DMS 273 (cell line): ENCODE measurements at regions not wholly inside any gene's neighbourhood (a gene's known extent, or its start where the extent isn't known, plus 50 kb on each side); places are given as distances from the start of the nearest gene placed in this dataset.

ENCODE experiments used
- DNase-seq: peaks from one replicate; lab custom pipeline; 2025; ENCODE audit not compliant: unreplicated experiment; lab: John Stamatoyannopoulos, UW

DNA sequence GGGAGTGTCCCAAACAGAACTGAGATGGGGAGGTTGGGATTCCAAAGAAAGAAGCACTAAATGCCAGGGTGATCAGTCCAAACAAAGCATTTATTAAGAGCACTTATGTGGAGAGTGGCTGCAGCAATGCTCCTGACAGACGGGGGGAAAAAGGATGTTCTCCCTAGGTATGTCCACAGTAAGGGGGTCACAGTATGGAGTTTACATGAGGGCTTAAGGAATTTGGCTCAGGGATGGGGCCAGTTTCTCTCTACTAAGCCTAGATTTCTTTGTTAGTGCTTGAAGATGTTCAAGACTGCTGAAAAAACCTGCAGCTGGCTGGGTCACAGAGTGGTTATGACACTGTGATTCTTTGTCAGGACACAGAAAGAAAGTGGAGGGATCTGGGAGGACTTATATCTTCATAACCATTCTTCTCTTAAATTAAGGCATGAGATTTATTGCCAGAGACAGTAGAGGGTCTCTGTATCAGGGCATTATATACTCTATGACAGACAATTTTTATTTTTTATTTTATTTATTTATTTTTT, 1468.0 kb downstream of the C4orf33 start:
- no peak for DNase-seq

DNA sequence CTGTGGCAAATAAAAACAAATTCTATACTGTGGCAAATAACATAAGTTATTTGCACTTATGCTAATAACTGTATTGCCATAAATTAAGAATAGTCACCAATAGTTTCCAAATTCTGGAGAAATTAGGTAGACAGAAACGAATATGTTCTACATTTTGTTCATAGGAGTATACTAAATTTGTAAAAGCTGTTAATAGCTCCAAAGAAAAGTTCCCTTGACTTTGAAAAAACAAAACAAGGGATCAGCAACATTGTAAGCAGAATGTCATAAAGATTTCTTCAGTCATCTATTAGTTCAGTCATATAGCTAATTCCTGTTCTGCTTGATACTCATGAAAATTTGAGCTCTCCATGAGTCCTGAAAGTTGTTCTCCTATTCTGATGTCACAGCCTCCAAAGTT, 1472.8 kb downstream of the C4orf33 start:
- no peak for DNase-seq

DNA sequence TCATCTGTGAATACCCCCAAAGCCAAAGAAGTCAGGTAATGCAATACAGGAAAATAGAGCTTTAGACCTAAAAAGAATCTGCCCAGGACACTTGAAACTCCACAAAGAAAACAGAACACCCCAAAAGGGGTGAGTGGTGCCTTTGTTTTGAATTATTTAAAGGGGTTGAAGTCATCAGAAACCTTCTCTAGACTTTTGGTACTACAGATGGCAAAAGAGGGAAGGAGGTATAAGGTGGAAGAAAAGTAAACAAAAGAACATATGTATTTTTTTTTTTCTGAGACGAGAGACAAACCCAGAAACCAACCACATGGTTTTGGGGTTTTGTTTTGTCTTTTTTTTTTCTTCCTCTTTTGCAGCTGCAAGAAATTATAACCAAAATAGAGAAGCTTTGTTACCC, 1477.8 kb downstream of the C4orf33 start:
- DNase-seq: peak; percentile 8

DNA sequence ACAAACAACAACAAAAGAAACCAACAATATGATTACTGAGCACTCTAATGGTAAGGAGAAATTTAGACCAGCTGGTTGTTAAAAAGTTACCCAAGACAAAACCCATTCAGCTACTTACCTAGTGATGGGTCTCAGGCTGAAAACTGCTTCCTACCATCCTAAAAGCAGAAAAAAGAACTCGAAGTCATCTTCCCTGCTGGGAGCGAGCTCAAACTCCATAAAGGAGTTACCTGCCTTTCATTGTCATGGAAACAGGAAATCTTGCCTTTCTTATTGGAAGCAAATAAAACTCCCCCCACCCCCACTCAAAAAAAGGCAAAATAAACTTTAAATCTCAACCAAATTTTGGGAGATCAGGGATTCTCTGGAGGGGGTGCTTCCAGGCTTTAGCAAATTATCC, 1478.3 kb downstream of the C4orf33 start:
- peak; percentile 1 for DNase-seq

DNA sequence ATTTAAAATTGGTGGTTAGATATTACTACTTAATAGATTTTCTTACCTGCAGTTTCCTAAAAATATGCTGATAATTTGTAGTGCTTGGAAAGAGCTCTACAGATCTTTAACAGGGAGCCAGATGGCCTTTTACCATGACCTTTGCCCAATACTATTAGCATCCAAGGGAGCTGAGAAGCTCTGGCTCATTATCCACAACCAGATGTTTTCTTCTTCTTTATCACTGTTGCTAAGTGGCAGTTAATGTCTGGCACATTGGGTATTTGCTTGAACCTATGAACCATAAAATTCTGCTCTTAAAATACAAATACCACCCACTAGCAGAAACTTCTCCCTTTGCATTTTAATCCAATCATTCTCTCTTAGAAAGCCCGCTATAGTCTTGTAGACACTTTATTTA, 1480.3 kb downstream of the C4orf33 start:
- peak; percentile 87 for DNase-seq

DNA sequence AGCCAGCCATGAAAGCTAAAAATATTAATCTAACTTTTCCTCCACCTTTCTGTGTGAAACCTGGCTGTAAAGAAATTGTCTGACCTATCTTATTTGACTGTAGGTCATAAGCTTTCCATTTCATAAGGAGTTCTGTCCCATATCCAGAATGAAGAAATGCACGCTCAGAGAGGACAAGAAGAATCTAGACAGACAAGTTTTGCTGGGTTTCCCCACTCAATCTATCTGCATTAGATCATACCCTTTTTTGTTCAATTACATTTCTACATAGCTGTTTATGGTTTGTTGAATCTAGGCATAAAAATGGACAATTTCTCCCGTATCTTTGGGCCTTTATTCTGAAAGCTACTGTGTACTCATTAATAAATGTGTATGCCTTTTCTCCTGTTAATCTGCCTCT, 1495.1 kb downstream of the C4orf33 start:
- no peak for DNase-seq

DNA sequence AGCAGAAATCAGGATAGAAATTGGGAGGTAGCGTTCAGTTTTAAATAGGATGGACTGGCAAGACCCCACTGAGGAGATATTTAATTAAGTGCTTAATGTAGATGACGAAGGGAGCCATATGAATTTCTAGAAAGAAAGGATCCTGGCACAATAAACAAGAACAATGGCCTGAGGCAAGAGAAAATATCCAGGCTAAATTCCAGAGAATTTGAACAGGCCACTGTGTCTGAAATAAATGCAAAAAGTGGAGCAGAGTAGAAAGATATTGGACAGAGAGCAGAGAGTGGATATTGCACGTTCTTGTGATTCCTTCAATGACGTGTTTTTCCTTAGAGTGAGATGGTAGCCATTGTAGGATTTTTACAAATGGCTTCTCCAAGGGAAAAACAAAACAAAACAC, 1504.8 kb downstream of the C4orf33 start:
- DNase-seq: no peak

DNA sequence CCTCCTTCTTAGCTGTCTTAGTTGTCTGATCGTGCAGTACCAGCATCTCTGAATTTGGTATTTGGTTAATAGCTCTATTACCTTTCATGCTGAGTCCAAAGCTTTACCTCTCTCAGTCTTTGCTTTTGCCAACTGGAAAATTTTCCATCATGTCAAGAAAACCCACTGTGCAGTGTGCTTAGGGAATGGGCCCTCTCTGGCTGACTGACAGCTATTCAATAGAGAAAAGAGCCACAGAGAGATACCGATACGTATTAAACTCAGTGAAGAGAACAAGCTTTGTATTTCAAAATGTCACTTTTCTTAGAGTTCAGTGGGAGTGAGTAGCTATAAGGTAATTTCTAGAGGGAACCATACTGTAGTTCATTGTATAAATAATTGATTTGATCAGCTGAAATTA, 1507.1 kb downstream of the C4orf33 start:
- DNase-seq: no peak

DNA sequence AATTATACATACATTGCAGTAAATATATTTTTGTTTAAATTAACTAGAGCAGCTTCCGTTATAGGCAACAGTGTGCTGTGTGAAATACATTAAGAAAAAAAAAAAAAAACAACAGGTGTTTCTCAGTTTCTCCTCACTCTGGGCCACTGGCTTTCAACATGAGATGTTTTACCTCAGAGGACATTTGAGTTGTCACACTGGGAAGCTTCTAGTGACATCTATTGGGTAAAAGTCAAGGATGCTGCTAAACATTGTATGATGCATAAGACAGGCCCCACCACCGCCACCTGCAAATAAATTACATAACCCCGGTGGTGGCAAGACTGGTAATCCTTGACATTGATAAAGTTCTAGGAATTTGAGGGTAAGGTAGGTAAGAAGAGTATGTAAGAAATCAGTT, 1512.2 kb downstream of the C4orf33 start:
- no peak for DNase-seq

DNA sequence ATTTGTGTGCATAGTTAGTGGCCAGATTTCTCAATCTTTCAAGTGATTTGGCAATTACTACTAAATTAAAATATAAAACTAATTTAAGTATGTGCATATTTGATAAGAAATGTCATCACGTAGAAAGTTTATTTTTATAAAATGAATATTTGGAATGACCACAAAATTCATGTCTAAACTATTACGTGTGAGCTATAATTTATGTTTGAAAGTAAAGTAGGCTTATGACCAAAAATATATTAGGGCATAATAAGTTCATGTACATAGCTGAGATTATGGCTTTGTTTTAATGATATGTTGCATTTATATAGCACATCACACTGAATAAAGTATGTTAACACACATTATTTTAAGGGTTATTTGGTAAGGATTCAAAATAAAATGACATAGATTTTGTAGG, 1532.6 kb downstream of the C4orf33 start:
- no peak for DNase-seq

DNA sequence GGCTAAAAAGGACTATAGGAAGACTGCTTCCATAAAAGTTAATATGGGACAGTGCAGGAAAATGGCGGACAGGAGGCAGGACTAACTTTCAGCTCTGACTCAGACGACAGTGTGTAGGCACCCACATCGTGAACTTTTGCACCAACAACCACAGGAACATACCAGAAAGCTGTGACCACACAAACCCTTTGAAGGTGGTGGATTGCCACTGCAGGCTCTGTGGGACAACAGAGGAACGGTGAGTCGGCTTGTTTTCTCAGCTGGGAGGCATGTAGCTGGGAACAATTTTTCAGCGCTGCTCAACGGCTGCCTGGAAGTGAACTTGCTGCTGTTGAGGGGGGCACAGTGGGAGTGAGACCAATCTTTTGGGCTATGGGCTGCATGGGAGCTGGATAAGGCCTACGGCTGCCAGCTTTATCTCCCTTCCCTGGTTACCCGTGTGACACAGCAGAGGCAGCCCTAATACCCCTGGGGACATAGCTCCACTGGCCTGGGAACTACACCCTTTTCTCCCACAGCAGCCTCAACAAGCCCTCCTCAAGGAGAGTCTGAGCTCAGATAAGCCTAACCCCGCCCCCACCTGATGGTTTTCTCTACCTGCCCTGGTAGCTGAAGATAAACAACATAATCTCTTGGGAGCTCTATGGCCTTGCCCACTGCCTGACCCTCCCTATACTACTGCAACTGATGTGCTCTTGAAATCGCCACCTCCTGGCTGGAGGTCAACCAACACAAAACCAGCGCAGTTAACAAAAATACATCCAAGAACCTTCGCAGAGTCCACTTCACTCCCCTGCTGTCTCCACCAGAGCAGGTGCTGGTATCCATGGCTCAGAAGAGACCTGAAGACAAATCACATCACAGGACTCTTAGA, 1537.0 kb downstream of the C4orf33 start:
- DNase-seq: no peak

DNA sequence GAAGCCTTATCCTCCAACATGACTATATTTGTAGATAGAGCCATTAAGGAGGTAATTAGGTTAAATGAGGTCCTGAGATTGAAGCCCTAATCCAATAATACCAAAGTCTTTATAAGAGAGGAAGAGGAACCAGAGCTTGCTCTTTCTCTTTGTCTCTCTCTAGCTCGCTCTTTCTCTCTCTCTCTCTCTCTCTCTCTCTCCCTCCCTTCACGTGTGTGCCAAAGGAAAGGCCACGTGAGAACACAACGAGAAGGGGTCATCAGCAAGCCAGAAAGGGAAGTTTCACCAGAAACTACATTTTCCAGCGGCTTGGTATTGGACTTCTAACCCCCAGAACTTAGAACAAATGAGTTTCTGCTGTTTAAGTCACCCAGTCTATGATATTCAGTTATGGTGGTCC, 1540.5 kb downstream of the C4orf33 start:
- no peak for DNase-seq

DNA sequence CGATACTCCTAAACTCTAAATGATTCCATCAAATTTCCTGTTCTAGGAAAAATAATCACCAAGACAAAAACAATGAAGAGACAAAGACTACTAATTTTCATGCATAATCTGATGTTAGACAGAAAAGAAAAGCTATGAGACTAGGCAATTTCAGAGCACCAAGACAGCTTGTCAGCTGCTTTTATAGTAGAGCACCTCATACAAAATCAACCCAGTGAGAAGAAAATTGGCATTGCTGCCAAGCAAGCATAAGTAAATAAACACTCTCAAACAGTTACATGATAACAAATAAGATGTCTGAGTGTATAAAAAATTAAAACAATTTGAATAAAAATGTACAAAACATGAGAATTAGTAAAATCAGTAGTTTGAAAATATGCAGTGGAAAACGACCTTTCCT, 1544.6 kb downstream of the C4orf33 start:
- DNase-seq: no peak

DNA sequence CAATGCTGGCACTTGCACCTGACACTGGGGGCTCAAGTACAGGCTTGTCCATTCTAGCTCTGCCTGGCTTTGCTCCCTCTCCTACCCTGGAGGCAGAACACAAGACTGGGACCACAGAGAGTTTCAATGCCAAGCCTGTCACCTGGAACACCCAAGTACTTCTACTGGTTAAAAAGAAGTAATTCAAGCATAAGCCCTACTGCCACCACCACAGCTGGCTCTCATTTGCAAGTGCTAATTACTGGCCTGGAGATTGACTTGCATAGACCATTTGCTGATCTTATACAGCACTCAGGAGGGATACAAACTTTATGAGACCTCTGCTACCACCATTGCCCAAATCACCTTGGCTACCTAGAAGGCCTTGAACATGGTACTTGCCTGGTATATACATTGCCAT, 1550.9 kb downstream of the C4orf33 start:
- no peak for DNase-seq

DNA sequence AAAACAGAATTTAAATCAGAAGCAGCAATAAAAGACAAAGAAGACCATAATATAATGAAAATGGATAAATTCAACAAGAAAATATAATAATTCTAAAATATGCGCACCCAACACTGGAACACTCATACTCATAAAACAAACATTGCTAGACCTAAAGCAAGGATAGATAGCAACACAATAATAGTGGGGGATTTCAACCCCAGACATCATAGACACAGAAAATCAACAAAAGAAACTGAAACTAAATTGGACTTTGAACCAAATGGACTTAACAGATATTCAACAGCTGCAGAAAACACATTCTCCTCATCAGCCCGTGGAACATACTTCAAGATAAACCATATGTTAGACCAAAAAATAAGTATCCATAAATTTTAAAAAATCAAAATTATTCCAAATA, 1552.6 kb downstream of the C4orf33 start:
- no peak for DNase-seq

DNA sequence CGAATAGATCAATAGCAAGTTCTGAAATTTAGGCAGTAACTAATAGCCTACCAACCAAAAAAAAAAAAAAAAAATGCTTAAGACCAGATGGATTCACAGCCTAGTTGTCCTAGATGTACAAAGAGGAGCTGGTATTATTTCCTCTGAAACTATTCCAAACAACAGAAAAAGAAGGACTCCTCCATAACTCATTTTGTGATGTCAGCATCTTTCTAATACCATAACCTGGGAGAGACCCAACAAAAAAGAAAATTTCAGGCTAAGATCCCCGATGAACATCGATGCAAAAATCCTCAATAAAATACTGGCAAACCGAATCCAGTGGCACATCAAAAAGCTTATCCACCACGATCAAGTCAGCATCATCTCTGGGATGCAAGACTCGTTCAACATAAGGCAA, 1557.9 kb downstream of the C4orf33 start:
- DNase-seq: no peak

DNA sequence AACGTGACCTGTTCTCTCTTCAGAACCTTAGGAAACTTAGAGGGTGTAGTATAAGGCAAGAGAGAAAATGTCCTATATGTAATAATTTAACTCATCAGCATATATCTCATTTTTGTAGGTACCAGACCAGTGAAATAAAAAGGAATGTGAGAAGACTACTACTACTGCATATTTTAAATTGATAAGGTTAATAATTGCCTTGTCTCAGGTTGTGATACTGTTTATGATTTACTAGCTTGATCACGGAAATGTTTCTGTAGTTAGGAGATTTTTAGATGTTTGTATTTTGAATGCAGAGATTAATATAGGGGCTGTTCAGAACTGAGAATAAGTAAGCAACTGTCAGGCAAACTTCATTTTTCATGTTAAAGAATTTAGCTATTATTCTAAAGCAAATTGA, 1563.4 kb downstream of the C4orf33 start:
- no peak for DNase-seq

DNA sequence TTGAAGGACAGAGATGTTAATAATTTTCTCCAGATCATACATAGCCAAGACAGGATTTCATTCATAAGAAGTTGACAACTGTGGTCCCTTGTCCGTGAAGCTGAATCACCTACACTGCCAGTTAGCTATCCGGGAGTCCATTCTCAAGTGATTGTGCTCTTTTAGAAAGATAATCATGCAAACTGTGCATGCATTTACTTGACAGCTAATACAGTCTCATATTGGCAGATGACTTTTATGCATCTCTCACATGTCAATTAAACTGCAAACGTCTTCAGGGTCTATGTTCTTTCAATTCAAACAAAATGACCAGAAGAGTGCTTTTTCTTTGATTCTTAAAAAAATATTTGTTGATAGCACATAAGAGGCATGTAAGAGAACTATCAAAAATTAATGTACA, 1572.9 kb downstream of the C4orf33 start:
- DNase-seq: no peak

DNA sequence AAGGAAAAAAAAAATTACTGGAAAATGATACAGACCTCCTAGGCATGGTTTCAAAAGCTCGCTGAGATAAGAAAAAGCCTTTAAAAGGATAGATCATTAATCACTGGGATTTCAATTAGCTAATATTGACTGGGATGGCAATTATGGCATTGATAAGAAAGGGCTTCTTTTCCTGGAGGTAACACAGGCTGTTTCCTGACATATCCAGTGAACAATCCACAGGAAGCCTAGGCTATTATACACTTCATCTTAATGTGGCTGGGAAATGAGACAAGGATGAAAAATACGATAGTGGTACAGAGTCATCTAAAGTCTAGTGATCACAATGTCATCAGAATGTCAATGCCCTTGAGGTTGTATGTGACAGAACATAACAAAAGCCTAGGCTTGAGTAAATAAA, 1579.3 kb downstream of the C4orf33 start:
- DNase-seq: no peak

DNA sequence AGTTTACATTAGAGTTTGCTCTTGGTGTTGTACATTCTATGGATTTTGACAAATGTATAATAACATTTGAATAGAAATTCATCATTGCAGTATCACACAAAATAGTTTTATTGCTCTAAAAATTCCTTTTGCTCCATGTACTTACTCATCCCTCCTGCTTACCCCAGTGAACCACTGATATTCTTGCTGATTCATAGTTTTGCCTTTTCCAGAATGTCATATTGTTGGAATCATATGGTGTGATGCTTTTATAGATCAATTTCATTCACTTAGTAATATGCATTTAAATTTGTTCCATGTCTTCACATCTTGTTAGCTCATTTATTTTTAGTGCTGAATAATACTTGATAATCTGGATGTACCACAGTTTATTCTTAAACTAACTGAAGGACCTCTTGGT, 1593.2 kb downstream of the C4orf33 start:
- DNase-seq: no peak

DNA sequence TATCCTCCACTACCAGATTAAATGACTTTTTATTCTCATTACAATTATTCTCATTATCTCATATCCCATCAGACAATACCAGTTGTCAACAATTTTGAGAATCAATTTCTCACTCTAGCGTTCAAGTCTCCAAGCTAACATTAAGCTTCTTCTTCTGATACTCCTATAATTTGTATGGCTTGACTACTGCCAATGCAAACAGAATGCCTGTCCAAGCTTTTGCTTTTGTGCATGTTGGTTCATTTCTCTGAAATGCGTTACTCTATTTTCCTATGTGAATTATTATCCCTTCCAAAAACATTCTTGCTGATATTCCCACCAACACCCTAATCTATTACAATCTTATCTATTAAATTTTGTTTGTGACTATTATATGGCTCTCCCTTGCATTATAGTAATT, 1602.3 kb downstream of the C4orf33 start:
- no peak for DNase-seq

DNA sequence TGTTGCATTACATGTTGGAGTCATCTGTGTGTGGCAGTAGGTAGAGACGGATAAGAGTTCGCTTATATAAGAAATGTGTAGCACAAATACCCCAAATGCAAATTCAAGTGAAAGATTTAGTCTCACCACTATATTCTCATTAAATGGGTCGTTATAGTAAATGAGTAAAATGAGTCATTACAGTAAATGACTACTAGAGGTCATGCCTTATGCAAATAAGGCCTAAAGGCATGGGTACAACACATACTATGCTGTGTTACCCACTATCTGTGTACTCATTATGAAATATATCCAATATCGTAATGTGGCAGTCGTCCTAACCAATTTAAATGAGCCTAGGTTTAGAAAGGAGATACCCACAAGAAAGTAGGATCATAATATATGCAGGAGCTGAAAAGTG, 1603.1 kb downstream of the C4orf33 start:
- no peak for DNase-seq
